DND-41 (cell line): ENCODE measurements at regions not wholly inside any gene's neighbourhood (a gene's known extent, or its start where the extent isn't known, plus 50 kb on each side); places are given as distances from the start of the nearest gene placed in this dataset.

Source experiments
- EZH2 ChIP-seq: IDR thresholded peaks from 3 replicates; pipeline ENCODE4 v1.6.1; 2012; ENCODE audit warnings: borderline replicate concordance, low read depth, mild to moderate bottlenecking, moderate library complexity, low read length, inconsistent platforms; ENCODE audit not compliant: severe bottlenecking
- TF ChIP-seq, protein P1 (sequence below): IDR thresholded peaks from 2 replicates; pipeline ENCODE4 v1.5.1; 2012; ENCODE audit warnings: borderline replicate concordance, low read length, moderate library complexity, mild to moderate bottlenecking; ENCODE audit not compliant: poor library complexity, severe bottlenecking; ENCODE audit errors: extremely low read depth

DNA sequence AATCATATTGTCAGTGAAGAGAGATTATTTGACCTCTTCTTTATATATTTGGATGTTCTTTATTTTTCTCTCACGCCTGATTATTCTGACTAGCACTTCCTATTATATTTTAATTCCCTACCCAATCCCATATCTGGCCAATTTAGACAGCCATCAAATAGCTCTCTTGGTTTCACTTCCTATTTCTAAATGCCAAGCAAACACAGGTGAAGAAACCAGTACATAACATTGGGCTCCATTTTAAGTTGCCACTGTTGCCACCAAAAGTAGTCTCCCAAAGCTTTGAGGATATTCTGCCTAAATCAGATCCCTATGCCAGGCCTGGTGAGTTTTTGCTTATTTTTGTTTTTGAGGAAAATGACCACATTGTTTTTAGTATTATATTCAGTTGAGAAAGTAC lies 547.0 kb downstream of the MBD2 start:
- TF ChIP-seq, protein P1, sequence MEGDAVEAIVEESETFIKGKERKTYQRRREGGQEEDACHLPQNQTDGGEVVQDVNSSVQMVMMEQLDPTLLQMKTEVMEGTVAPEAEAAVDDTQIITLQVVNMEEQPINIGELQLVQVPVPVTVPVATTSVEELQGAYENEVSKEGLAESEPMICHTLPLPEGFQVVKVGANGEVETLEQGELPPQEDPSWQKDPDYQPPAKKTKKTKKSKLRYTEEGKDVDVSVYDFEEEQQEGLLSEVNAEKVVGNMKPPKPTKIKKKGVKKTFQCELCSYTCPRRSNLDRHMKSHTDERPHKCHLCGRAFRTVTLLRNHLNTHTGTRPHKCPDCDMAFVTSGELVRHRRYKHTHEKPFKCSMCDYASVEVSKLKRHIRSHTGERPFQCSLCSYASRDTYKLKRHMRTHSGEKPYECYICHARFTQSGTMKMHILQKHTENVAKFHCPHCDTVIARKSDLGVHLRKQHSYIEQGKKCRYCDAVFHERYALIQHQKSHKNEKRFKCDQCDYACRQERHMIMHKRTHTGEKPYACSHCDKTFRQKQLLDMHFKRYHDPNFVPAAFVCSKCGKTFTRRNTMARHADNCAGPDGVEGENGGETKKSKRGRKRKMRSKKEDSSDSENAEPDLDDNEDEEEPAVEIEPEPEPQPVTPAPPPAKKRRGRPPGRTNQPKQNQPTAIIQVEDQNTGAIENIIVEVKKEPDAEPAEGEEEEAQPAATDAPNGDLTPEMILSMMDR = no peak
- TF ChIP-seq EZH2 = no peak
